Fibroblast of pulmonary artery (primary cell): ENCODE measurements at regions not wholly inside any gene's neighbourhood (a gene's known extent, or its start where the extent isn't known, plus 50 kb on each side); places are given as distances from the start of the nearest gene placed in this dataset.

Experiments
- DNase-seq: peaks from one replicate; pipeline ENCODE4 v3.0.0-alpha.2; 2010; ENCODE audit warnings: low read depth
- H3K4me3 ChIP-seq: replicated peaks from 2 replicates; pipeline ENCODE4 v1.5.1; 2011; ENCODE audit warnings: low read depth, mild to moderate bottlenecking, control low read depth, low read length, moderate library complexity
- CTCF ChIP-seq: IDR thresholded peaks from 2 replicates; pipeline ENCODE4 v1.5.1; 2011; ENCODE audit warnings: mild to moderate bottlenecking, control low read depth, low read length, inconsistent platforms; ENCODE audit errors: missing control alignments

DNA sequence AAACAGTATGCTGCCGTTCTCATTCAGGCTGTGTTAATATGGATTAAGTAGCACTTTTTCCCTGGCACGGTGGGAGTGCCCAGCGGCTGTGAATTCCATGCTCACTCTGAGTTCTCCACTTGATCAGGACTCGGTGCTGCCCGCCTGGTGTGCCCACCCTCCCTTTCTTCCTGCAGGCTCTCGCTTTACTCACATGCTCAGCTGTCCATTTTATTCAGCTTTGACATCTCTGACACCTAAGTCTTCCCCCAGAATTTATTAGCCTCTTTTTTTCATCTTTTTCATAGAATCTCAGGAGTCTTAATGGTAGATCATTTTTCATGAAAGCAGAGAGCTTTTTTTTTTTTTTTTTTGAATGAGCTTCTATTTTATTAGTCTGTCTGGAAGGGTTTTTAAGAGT, 626.5 kb downstream of the IRX1 start:
- TF ChIP-seq CTCF, result no peak
- no peak for DNase-seq
- no peak overlapping the region for H3K4me3 ChIP-seq

GRCh38 chr5:4222821-4223220, 627.2 kb downstream of the IRX1 start:
- TF ChIP-seq CTCF, result no peak
- DNase-seq, result no peak
- no peak overlapping the region for H3K4me3 ChIP-seq

DNA sequence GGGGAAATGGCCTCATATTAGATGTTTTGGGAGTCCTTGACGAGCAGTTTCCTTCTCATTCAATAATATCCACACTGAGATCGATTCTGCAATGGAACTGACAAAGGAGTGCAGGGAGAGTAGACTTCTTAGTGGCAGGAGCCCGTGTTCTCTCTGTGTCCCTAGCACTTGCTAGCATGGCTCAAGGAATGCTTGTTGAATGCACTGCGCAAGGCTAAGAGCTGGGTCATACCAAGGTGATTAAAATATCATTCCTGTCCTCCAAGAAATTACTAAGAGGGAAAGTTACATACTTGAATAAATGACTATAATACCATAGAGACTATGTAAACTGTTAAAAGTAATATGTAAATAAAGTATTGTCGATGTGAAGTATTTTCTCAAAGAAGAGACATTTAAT, 630.1 kb downstream of the IRX1 start:
- no peak for DNase-seq
- no peak for TF ChIP-seq CTCF
- H3K4me3 ChIP-seq, result no peak overlapping the region

GRCh38 chr5:4226565-4226964, 630.9 kb downstream of the IRX1 start:
- no peak overlapping the region for H3K4me3 ChIP-seq
- TF ChIP-seq CTCF, result no peak
- no peak for DNase-seq

- no peak for DNase-seq
- no peak overlapping the region for H3K4me3 ChIP-seq
- TF ChIP-seq CTCF, result no peak
These were observed 633.1 kb downstream of the IRX1 start for GRCh38 chr5:4228708-4229107.

DNA sequence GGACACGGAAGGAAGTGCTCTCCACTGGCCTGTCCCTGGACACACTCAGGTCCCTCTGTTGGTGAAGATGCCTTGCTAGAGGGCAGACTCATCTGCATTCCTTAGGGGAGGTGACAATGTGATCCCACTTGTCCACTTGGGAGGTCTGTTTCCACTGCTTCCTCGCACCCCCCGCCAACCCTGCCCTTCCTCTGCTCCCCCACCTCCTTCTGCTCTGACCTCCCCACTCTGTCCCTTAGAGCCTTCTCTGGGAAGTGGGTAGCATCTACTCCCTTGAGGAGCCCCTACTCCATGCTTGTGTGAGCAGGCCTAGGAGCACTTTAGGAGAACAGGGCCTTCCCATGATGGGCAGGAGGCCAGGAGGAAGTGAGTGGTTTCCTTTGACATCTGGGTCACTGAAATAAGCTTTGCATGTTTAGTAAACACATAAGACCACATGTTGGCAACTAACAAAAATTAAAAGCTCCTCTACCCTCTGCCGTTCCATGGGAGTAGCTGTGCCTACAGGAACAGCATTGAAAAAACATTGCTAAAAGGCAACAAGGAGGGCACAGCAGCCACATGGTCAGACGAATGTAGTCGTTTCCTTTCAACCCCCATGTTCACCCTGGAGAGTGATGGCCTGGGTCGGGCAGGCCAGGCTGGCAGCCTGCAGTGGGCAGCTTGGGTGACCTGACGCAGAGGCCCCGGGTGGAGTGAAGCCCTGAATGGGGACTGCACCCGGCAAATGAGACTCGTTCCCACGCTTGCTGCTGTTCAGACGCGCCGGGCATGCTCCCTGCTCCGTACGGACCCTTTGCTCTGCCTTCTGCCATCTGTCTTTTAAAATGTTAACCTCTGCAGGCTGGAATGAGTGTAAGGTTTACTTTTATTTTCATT, 634.0 kb downstream of the IRX1 start:
- DNase-seq, result no peak
- TF ChIP-seq CTCF, result no peak
- no peak overlapping the region for H3K4me3 ChIP-seq

DNA sequence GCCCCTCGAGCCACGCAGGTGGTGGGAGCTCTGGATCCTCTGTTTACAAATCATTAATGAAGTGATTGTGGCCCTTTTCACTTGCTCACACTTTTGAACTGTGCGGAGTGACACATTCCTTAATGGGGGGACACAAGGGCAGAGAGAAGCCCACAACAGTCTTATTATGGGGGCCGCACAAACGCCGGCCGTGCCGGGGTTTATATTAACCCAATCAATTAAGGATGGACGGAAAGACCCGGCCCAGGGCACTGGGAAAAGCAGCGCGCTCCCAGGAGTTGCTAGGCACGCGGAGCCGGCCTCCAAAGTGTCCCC, 634.8 kb downstream of the IRX1 start:
- TF ChIP-seq CTCF, result no peak
- no peak overlapping the region for H3K4me3 ChIP-seq
- no peak for DNase-seq
